Panc1 (cell line): ENCODE measurements at regions not wholly inside any gene's neighbourhood (a gene's known extent, or its start where the extent isn't known, plus 50 kb on each side); places are given as distances from the start of the nearest gene placed in this dataset.

Experiments used
- ATAC-seq: fragments of 200-7000 bp; cut with Tn5 transposase; 2 replicates; pipeline ENCODE4 v1.9.1; 2020; ENCODE audit warnings: mild to moderate bottlenecking, moderate library complexity
- BruUV-seq: library from RNA; stranded (reverse); fragments of 400-500 nt; replicated peaks from 2 replicates; lab custom pipeline; 2021; lab: Mats Ljungman, UMichigan
- CTCF ChIA-PET: fragments of 300-600 bp; sonication (Branson Sonifier 250); formaldehyde crosslinking; loops from one replicate; lab custom pipeline; 2022; ENCODE audit warnings: antibody characterized with exemption; lab: Charles Lee
- POLR2A ChIA-PET: fragments of 300-600 bp; sonication (Branson Sonifier 250); formaldehyde crosslinking; loops from one replicate; lab custom pipeline; 2022; ENCODE audit warnings: antibody characterized with exemption; lab: Charles Lee
- DNase-seq: peaks from one replicate; pipeline ENCODE4 v3.0.0-alpha.2; 2010; ENCODE audit warnings: low read depth, low spot score
- H3K27ac ChIP-seq: 2 replicates; pipeline ENCODE4 v1.5.1; 2011; ENCODE audit warnings: mild to moderate bottlenecking, low read length, inconsistent platforms
- H3K27me3 ChIP-seq: fragments of 200-500 bp; sonication (Bioruptor generic); 2 replicates; pipeline ENCODE4 v1.6.0; 2014; ENCODE audit warnings: low read length, inconsistent platforms; ENCODE audit not compliant: control insufficient read depth, insufficient read depth
- H3K36me3 ChIP-seq: fragments of 200-500 bp; sonication (Bioruptor generic); 2 replicates; pipeline ENCODE4 v1.5.1; 2014; ENCODE audit warnings: inconsistent platforms, mild to moderate bottlenecking, low read length, moderate library complexity; ENCODE audit not compliant: control insufficient read depth, insufficient read depth
- H3K4me1 ChIP-seq: 2 replicates; pipeline ENCODE4 v1.5.1; 2011; ENCODE audit warnings: inconsistent platforms, mild to moderate bottlenecking, low read length, moderate library complexity; ENCODE audit not compliant: control insufficient read depth, insufficient read depth
- H3K4me3 ChIP-seq, 2 experiments: 2 replicates each; pipeline ENCODE4 v1.5.1; 2011 to 2012; ENCODE audit warnings: low read depth in 2 of 2, low read length in 2 of 2, mild to moderate bottlenecking in 2 of 2, inconsistent platforms in 1 of 2, moderate library complexity in 1 of 2
- H3K9me3 ChIP-seq: fragments of 200-500 bp; sonication (Bioruptor generic); 2 replicates; pipeline ENCODE4 v1.5.1; 2014; ENCODE audit warnings: low read depth, mild to moderate bottlenecking, inconsistent platforms, low read length, moderate library complexity; ENCODE audit not compliant: control insufficient read depth, insufficient read depth
- POLR2AphosphoS5 ChIP-seq: IDR thresholded peaks from 2 replicates; pipeline ENCODE4 v1.6.1; 2012; ENCODE audit warnings: mild to moderate bottlenecking, low read depth, low read length, moderate library complexity
- SIN3A ChIP-seq: IDR thresholded peaks from 2 replicates; pipeline ENCODE4 v1.6.1; 2012; ENCODE audit warnings: low read depth, mild to moderate bottlenecking, low read length, moderate library complexity, borderline replicate concordance; ENCODE audit not compliant: insufficient read depth
- TCF7L2 ChIP-seq: IDR thresholded peaks from 2 replicates; pipeline ENCODE4 v1.6.1; 2011; ENCODE audit warnings: mild to moderate bottlenecking, low read depth, low read length, inconsistent platforms
- in situ Hi-C: cut with HindIII; loops from 2 replicates; pipeline ENCODE4 v1.10.0; 2016; ENCODE audit warnings: low sequenced_read_pairs, low pct_unique_long_range_greater_than_20kb
- intact Hi-C: fragments of 100-400 bp; cut with micrococcal nuclease; formaldehyde crosslinking; loops from one replicate; pipeline ENCODE4 v1.10.0; 2022; ENCODE audit not compliant: unreplicated experiment
- TF ChIP-seq, protein P1 (sequence below), 2 experiments: IDR thresholded peaks; 2 replicates each; pipeline ENCODE4 v1.6.1; 2011 to 2012; ENCODE audit warnings: low read depth in 2 of 2, control low read depth in 1 of 2, low read length in 1 of 2, mild to moderate bottlenecking in 1 of 2, moderate library complexity in 1 of 2; ENCODE audit not compliant: insufficient read depth in 1 of 2
- TF ChIP-seq, protein P2 (sequence below): fragments of 450-650 bp; IDR thresholded peaks from 2 replicates; pipeline ENCODE4 v1.5.1; 2017; ENCODE audit warnings: mild to moderate bottlenecking

DNA sequence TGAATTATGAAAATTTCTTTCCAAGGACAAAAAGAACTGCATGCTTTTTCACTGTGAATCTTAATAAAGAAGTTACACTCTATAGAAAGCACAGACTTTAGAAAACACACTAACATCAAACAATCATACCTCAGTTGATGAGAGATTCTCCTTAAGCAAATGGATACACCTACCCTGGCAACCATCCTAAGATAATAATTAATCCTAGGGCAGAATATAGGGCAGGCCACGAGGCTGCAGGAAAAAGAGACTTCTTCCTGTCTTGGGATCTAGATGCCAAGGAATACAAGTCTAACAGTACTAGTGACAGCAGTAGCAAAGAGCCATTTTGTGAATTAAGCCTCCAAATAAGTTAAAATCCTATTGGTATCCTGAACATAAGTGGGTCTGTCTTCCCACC, 395.4 kb downstream of the EFNA5 start:
- Histone ChIP-seq H3K4me1 (no peaks in the 10 kb centered on the region), H3K4me3 (no peak overlapping the region), H3K36me3 (no peaks in the 10 kb centered on the region), H3K9me3 (no peaks in the 10 kb centered on the region), H3K27me3 (no peaks in the 10 kb centered on the region), H3K27ac (no peak overlapping the region)
- intact Hi-C loops (no loop called here), in situ Hi-C loops (no loop called here)
- ChIA-PET POLR2A (no interaction called here), CTCF (no interaction called here)
- BruUV-seq = no TSS peak
- ATAC-seq = no peak
- no peak for DNase-seq
- TF ChIP-seq TCF7L2 = no peak
- TF ChIP-seq POLR2AphosphoS5 = no peak
- TF ChIP-seq SIN3A = no peak
- TF ChIP-seq, protein P1, sequence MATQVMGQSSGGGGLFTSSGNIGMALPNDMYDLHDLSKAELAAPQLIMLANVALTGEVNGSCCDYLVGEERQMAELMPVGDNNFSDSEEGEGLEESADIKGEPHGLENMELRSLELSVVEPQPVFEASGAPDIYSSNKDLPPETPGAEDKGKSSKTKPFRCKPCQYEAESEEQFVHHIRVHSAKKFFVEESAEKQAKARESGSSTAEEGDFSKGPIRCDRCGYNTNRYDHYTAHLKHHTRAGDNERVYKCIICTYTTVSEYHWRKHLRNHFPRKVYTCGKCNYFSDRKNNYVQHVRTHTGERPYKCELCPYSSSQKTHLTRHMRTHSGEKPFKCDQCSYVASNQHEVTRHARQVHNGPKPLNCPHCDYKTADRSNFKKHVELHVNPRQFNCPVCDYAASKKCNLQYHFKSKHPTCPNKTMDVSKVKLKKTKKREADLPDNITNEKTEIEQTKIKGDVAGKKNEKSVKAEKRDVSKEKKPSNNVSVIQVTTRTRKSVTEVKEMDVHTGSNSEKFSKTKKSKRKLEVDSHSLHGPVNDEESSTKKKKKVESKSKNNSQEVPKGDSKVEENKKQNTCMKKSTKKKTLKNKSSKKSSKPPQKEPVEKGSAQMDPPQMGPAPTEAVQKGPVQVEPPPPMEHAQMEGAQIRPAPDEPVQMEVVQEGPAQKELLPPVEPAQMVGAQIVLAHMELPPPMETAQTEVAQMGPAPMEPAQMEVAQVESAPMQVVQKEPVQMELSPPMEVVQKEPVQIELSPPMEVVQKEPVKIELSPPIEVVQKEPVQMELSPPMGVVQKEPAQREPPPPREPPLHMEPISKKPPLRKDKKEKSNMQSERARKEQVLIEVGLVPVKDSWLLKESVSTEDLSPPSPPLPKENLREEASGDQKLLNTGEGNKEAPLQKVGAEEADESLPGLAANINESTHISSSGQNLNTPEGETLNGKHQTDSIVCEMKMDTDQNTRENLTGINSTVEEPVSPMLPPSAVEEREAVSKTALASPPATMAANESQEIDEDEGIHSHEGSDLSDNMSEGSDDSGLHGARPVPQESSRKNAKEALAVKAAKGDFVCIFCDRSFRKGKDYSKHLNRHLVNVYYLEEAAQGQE (IDR thresholded peaks at IDR 0.05; ENCODE audit: insufficient read depth in 1 of 2, low read depth in 2 of 2, low read length in 1 of 2) = no peak
- TF ChIP-seq, protein P2, sequence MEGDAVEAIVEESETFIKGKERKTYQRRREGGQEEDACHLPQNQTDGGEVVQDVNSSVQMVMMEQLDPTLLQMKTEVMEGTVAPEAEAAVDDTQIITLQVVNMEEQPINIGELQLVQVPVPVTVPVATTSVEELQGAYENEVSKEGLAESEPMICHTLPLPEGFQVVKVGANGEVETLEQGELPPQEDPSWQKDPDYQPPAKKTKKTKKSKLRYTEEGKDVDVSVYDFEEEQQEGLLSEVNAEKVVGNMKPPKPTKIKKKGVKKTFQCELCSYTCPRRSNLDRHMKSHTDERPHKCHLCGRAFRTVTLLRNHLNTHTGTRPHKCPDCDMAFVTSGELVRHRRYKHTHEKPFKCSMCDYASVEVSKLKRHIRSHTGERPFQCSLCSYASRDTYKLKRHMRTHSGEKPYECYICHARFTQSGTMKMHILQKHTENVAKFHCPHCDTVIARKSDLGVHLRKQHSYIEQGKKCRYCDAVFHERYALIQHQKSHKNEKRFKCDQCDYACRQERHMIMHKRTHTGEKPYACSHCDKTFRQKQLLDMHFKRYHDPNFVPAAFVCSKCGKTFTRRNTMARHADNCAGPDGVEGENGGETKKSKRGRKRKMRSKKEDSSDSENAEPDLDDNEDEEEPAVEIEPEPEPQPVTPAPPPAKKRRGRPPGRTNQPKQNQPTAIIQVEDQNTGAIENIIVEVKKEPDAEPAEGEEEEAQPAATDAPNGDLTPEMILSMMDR = no peak

DNA sequence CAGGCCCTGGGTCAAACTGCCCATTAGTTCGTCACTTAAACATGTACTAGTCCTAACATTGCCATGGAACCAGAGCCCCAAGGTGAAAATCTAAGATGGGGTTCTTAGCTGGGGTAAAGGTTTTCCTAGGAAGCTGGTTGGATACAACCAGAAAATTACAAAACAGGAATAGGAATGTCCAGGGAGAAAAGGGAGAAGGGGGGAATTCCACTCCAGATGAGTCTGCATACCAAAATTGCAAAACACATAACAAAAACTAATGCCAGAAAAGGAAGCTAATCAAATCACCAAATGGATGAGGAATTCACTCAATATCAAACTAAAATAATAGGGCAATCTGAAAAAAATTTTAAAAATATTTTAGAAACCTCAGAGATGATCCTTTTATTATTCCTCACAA, 396.2 kb downstream of the EFNA5 start:
- intact Hi-C loops (no loop called here), in situ Hi-C loops (no loop called here)
- no peaks in the 10 kb centered on the region for H3K9me3 ChIP-seq
- POLR2A ChIA-PET = no interaction called here
- no TSS peak for BruUV-seq
- no peaks in the 10 kb centered on the region for H3K4me1 ChIP-seq
- H3K36me3 ChIP-seq = no peaks in the 10 kb centered on the region
- DNase-seq (no peak), ATAC-seq (no peak)
- H3K27me3 ChIP-seq = no peaks in the 10 kb centered on the region
- TF ChIP-seq TCF7L2 = no peak
- TF ChIP-seq, protein P1 (IDR thresholded peaks at IDR 0.05; ENCODE audit: insufficient read depth in 1 of 2, low read depth in 2 of 2, low read length in 1 of 2) = no peak
- TF ChIP-seq, protein P2 = no peak
- TF ChIP-seq SIN3A = no peak
- TF ChIP-seq POLR2AphosphoS5 = no peak
- no peak overlapping the region for H3K4me3 ChIP-seq
- H3K27ac ChIP-seq = no peak overlapping the region
- CTCF ChIA-PET = no interaction called here
